CD14-positive monocyte (primary cell): ENCODE measurements at regions not wholly inside any gene's neighbourhood (a gene's known extent, or its start where the extent isn't known, plus 50 kb on each side); places are given as distances from the start of the nearest gene placed in this dataset.

Experiments used
- DNase-seq, 3 donors: peaks; one replicate each; pipeline ENCODE4 v3.0.0-alpha.2; 2011 to 2022
- H2AFZ ChIP-seq: 2 replicates; pipeline ENCODE4 v1.6.0; 2012; ENCODE audit warnings: mild to moderate bottlenecking, low read depth, low read length, inconsistent platforms; ENCODE audit not compliant: insufficient read depth, poor library complexity, severe bottlenecking
- H3K27ac ChIP-seq, 2 donors: 1 replicate in 1 of 2; 2 replicates in 1 of 2; pipeline ENCODE4 v1.5.1; 2012 to 2013; ENCODE audit warnings: low read length in 2 of 2, control low read depth in 1 of 2, inconsistent platforms in 1 of 2, low read depth in 1 of 2, mild to moderate bottlenecking in 1 of 2
- H3K27me3 ChIP-seq, 2 donors: one replicate each; pipeline versions ENCODE4 v1.6.0 to v1.6.1; 2011 to 2013; ENCODE audit warnings: low read length in 2 of 2; ENCODE audit not compliant: control insufficient read depth in 2 of 2, insufficient read depth in 2 of 2
- H3K36me3 ChIP-seq, 2 donors: replicated peaks in 1 of 2; 1 replicate in 1 of 2; 2 replicates in 1 of 2; pipeline versions ENCODE4 v1.5.1 to v1.6.1; 2012 to 2013; ENCODE audit warnings: low read length in 2 of 2, control low read depth in 1 of 2, inconsistent platforms in 1 of 2, mild to moderate bottlenecking in 1 of 2; ENCODE audit not compliant: insufficient read depth in 2 of 2, control insufficient read depth in 1 of 2
- H3K4me1 ChIP-seq, 2 donors: 1 replicate in 1 of 2; 2 replicates in 1 of 2; pipeline versions ENCODE4 v1.5.1 to v1.6.1; 2012 to 2013; ENCODE audit warnings: low read length in 2 of 2, control low read depth in 1 of 2, inconsistent platforms in 1 of 2, mild to moderate bottlenecking in 1 of 2, moderate library complexity in 1 of 2; ENCODE audit not compliant: insufficient read depth in 2 of 2, control insufficient read depth in 1 of 2
- H3K4me2 ChIP-seq: replicated peaks from 2 replicates; pipeline ENCODE3; 2012; ENCODE audit warnings: low read length, moderate library complexity, mild to moderate bottlenecking; ENCODE audit not compliant: poor library complexity, severe bottlenecking; ENCODE audit errors: extremely low read depth
- H3K4me3 ChIP-seq, 3 experiments: fragments of 200-600 bp in 1 of 3; sonication (generic) in 1 of 3; replicated peaks in 1 of 3; 1 replicate in 2 of 3; 2 replicates in 1 of 3; pipeline ENCODE4 v1.5.1; 2011 to 2013; ENCODE audit warnings: low read length in 3 of 3, mild to moderate bottlenecking in 3 of 3, control low read depth in 2 of 3, low read depth in 2 of 3, inconsistent platforms in 1 of 3, moderate library complexity in 1 of 3
- H3K79me2 ChIP-seq: 2 replicates; pipeline ENCODE4 v1.6.0; 2012; ENCODE audit warnings: mild to moderate bottlenecking, control low read depth, inconsistent platforms, low read length, moderate library complexity; ENCODE audit not compliant: insufficient read depth
- H3K9ac ChIP-seq: 2 replicates; pipeline ENCODE4 v1.6.0; 2017; ENCODE audit warnings: low read length, mild to moderate bottlenecking; ENCODE audit not compliant: insufficient read depth, poor library complexity, severe bottlenecking
- H3K9me3 ChIP-seq, 2 donors: replicated peaks in 1 of 2; 1 replicate in 1 of 2; 2 replicates in 1 of 2; pipeline versions ENCODE4 v1.5.1 to v1.6.1; 2012 to 2013; ENCODE audit warnings: low read length in 2 of 2, control low read depth in 1 of 2; ENCODE audit not compliant: control insufficient read depth in 1 of 2, insufficient read depth in 1 of 2
- H4K20me1 ChIP-seq: 2 replicates; pipeline ENCODE4 v1.6.0; 2012; ENCODE audit warnings: mild to moderate bottlenecking, low read length, control low read depth, moderate library complexity; ENCODE audit not compliant: insufficient read depth
- H3K27ac Mint-ChIP-seq, 7 donors: one replicate each; pipeline ENCODE4 v1.8.0; 2020; ENCODE audit warnings: mild to moderate bottlenecking in 7 of 7, mixed read lengths in 7 of 7, moderate library complexity in 6 of 7, inconsistent platforms in 2 of 7
- H3K27me3 Mint-ChIP-seq, 3 donors: one replicate each; pipeline ENCODE4 v1.8.0; 2021 to 2022; ENCODE audit warnings: low read depth in 3 of 3, mild to moderate bottlenecking in 3 of 3, mixed read lengths in 3 of 3, moderate library complexity in 3 of 3, inconsistent platforms in 1 of 3
- H3K36me3 Mint-ChIP-seq, 2 donors: one replicate each; pipeline ENCODE4 v1.8.0; 2020; ENCODE audit warnings: mixed read lengths in 2 of 2, inconsistent platforms in 1 of 2, mild to moderate bottlenecking in 1 of 2
- H3K4me1 Mint-ChIP-seq: one replicate; pipeline ENCODE4 v1.8.0; 2020; ENCODE audit warnings: mild to moderate bottlenecking, mixed read lengths
- H3K4me3 Mint-ChIP-seq, 2 donors: one replicate each; pipeline ENCODE4 v1.8.0; 2020; ENCODE audit warnings: mild to moderate bottlenecking in 2 of 2, mixed read lengths in 2 of 2, moderate library complexity in 1 of 2
- H3K9me3 Mint-ChIP-seq, 7 donors: one replicate each; pipeline ENCODE4 v1.8.0; 2020 to 2022; ENCODE audit warnings: mixed read lengths in 7 of 7, mild to moderate bottlenecking in 6 of 7, moderate library complexity in 6 of 7, inconsistent platforms in 2 of 7
- CTCF ChIP-seq: fragments of 200-600 bp; IDR thresholded peaks from one replicate; pipeline ENCODE4 v1.8.0; 2022; ENCODE audit warnings: antibody characterized with exemption, mild to moderate bottlenecking
- WGBS: methylation state at CpG from one replicate; pipeline ENCODE4 v1.1.5; 2013; ENCODE audit warnings: missing lambda C conversion rate; ENCODE audit not compliant: insufficient coverage; 5-methylcytosine and 5-hydroxymethylcytosine counted together
- intact Hi-C, 2 donors: fragments of 100-400 bp; cut with micrococcal nuclease; formaldehyde crosslinking; loops; one replicate each; pipeline versions ENCODE4 v1.15.0 to v1.15.1; 2023

GRCh38 chr20:22915512-22915911 is 119.6 kb upstream of the SSTR4 start:
- DNase-seq: no peak
- intact Hi-C loops: loop anchor here in 1 of 2 donors (5.0 kb wide), 1 partner anchor 427 kb away; no protein-coding TSS in a partner anchor
- H3K4me3 ChIP-seq: no peak overlapping the region
- Mint-ChIP-seq H3K27ac (no peak overlapping the region), H3K4me1 (no peaks in the 10 kb centered on the region), H3K4me3 (peak overlapping the region in 1 of 2 donors; percentile 43), H3K27me3 (peaks cover 49 to 61% (median 60%) of the 10 kb centered on the region in 3 donors), H3K36me3 (no peaks in the 10 kb centered on the region), H3K9me3 (peaks cover 2 to 25% (median 14%) of the 10 kb centered on the region in 7 donors)
- H3K79me2 ChIP-seq: no peaks in the 10 kb centered on the region
- H3K27ac ChIP-seq: no peak overlapping the region
- H3K36me3 ChIP-seq: no peaks in the 10 kb centered on the region
- peaks cover 43 to 48% of the 10 kb centered on the region in 2 donors for H3K27me3 ChIP-seq
- no peak overlapping the region for H3K4me2 ChIP-seq
- H3K4me1 ChIP-seq: no peaks in the 10 kb centered on the region
- WGBS: no CpG with 5 or more reads among the region's 2 CpGs
- H4K20me1 ChIP-seq: no peaks in the 10 kb centered on the region
- peaks cover 3 to 5% of the 10 kb centered on the region in 2 donors for H3K9me3 ChIP-seq
- no peak for TF ChIP-seq CTCF
- no peak overlapping the region for H2AFZ ChIP-seq
- H3K9ac ChIP-seq: no peak overlapping the region

DNA sequence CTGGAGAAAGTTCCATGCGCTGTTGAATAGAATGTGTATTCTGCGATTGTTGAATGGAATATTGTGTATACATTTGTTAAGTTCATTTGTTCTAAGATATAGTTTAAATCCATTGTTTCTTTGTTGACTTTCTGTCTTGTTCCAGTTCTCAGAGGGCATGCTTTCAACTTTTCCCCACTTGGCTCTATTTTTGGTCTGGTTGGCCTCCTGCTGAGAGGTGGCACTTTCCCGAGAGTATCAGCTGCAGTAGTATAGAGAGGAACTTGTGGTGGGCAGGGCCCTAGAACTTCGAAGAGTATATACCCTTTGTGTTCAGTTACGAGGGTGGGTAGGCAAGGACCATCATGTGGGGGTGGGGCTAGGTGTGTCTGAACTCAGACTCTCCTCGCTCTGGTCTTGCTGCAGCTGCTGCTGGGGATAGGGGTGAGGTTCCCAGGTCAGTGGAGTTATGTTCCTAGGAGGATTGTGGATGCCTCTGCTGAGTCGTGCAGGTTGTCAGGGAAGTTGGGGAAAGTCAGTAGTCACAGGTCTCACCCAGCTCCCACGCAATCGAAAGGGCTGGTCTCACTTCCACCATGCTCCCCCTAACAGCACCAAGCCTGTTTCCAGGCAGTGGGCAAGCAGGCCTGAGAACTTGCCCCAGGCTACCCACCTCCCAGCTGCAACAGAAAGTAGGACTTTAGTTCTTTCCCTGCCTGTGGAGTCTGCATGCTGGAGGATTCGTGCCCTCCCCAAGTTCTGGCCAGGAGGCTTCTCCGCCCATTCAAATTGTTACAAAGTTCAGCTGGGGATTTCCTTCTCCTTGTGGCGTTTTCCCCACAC is 118.9 kb upstream of the SSTR4 start:
- Histone ChIP-seq H3K9ac (no peak overlapping the region), H4K20me1 (no peaks in the 10 kb centered on the region), H3K4me3 (no peak overlapping the region), H3K4me1 (peaks cover 1% of the 10 kb centered on the region in 2 donors), H3K36me3 (no peaks in the 10 kb centered on the region), H3K4me2 (no peak overlapping the region), H3K9me3 (peaks cover 5 to 6% of the 10 kb centered on the region in 2 donors), H2AFZ (no peak overlapping the region), H3K79me2 (no peaks in the 10 kb centered on the region), H3K27me3 (peaks cover 50 to 55% of the 10 kb centered on the region in 2 donors), H3K27ac (no peak overlapping the region)
- Mint-ChIP-seq H3K27me3 (peaks cover 56 to 68% (median 67%) of the 10 kb centered on the region in 3 donors), H3K36me3 (peaks cover 0 to 4% of the 10 kb centered on the region in 2 donors), H3K9me3 (peaks cover 2 to 25% (median 14%) of the 10 kb centered on the region in 7 donors), H3K4me1 (peaks cover 2% of the 10 kb centered on the region), H3K4me3 (peak overlapping the region in 1 of 2 donors; percentile 61), H3K27ac (no peak overlapping the region)
- intact Hi-C loops: loop anchor here in 1 of 2 donors (5.0 kb wide), 1 partner anchor 426 kb away; no protein-coding TSS in a partner anchor
- DNase-seq: no peak
- 98% methylated on average over 6 of the region's 12 CpGs for WGBS
- TF ChIP-seq CTCF: no peak
